HG02970 (cell line): ENCODE measurements at regions not wholly inside any gene's neighbourhood (a gene's known extent, or its start where the extent isn't known, plus 50 kb on each side); places are given as distances from the start of the nearest gene placed in this dataset.

Source experiments
- ATAC-seq: cut with Tn5 transposase; IDR thresholded peaks from one replicate; pipeline ENCODE4 v1.9.1; 2021; ENCODE audit warnings: mild to moderate bottlenecking, moderate library complexity, moderate number of reproducible peaks; ENCODE audit not compliant: unreplicated experiment, low FRiP score

DNA sequence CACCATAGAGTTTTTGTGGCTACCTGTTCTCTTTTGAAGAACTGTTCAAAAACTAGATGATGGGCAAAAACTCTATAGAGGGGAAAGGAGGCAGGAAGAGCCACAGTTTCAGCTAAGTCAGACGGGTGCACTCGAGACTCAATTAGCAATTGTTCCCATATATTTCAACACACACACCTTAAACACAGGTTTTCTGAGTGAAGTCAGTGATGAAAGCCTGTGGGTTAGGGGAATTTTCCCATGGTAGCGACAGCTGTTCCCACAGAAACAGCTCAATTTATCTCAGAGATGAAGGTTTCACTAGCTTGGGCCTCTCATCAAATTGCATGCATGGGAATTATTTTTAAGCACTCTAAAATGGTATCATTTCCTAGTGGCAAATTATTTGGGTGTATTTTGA lies 143.4 kb downstream of the ZIC5 start:
- ATAC-seq, result no peak

DNA sequence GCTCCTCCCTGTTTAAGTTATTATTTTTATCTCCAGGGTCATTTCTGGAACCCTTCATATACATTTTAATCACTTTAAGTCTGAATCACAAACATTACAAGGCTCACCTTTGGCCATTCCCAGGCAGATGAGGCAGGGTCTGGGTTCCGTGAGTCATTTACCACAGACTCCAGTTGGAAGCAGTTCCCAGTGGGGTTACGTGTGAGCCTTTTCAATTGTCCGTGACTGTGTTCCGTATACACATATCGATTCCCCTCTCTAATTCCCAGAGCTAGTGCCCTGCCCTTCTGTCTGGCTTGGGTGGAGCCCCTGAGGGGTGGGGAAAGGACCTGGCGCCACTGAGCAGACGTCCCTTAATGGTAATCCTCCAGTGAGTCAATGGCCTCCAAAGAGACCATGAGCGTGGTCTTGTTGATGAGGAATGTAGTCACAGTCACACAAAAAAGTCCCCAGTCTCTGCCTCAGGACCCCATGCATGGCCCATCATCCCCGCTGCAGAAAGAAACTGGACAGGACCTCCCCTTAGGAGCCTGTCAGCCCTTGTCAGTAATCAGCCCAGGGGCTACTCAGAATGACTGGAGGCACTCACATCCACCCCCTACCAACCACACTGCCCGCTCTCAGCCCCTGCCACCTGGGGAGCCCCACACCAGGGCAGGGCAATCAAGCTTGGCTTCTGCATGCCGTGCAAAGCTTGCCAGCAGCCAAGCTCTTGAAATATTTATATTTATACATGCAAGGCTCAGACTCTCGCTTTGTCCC lies 144.4 kb downstream of the ZIC5 start:
- ATAC-seq, result no peak

DNA sequence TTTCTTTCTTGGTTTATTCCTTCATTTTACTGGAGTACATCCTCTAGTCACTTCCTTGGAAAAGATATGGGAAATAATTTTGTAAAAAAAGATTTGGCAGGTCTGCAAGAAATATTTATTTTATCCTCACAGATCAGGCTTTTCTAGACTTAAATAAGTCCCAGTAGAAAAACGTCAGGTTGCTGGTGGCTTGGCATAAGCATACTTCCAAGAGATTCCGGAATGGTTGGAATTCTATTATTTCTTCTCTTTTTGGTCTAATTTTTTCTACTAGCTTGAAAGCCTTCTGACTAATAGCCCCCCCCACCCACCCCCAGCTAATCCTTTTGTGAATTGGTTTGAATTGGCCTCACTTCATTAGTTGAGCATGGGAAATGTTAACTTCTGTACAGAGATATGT lies 147.6 kb downstream of the ZIC5 start:
- no peak for ATAC-seq

DNA sequence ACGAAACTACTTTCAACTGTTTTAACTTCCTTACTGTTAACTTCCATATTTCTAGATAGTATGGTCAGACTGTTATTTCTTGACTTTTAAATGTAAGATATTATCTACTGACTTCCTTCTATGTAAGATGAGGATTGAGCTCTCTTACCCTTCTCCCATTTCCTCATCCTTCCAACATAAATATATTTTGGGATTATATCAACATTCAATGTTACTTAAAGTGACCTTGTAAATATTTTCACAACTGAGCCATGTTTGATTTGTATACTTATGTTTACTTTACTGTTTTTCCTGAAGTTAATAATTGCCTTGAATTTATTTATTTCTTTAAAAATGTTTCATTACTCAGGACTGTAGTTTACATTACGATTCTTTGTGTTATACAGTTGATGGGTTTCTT lies 148.7 kb downstream of the ZIC5 start:
- no peak for ATAC-seq

DNA sequence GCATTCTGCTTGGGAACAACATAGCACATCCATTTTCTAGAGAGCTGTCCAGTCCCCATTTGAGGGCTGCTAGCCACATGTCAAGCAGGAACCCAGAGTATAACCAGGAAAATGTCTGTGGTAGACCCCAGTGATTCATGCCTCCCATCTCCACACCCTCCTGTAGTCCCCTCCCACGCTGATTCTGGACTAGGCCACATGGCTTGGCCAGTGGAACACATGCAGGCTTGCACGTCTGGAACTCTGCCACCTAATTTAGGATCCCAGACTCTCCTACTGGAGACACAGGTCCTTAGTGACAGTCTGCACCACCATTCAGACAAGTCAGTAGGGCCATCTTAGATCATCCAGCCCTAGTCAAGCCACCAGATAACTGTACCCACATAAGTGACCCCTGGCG lies 149.8 kb downstream of the ZIC5 start:
- no peak for ATAC-seq

DNA sequence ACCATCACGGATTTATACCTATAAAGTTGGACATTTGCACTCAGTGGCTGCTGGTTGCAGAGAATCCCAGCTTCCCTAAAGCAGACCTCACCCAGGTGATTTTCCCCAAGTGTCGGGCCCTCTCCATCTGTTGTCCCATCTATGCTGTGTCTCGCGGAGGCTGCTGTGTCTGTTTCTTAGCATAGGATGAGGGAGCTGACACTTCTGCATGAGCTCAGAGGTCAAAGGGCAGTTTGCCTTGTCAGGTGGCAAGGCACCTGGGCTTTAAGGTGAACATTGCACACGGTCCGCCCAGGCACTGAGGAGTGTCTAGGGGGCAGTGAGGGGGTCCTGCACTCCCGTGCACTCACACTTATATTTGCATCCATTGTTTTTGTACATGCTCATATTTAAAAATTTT lies 151.6 kb downstream of the ZIC5 start:
- no peak for ATAC-seq

DNA sequence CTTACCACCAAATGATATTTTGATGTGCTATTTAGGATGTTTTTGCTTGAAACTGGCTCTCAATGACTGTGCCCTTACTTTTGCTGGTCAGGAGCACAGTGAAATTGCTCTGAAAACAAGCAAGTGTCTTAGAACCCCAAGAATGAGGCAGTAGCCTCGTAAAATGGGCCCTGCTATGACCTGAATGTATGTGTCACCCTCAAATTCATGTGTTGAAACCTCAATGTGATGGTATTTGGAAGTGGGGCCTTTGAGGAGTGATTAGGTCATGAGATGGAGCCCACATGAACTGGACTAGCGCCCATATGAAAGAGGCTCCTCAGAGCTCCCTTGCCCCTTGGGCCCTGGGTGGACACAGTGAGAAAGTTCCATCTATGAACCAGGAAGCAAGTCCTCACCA lies 155.2 kb downstream of the ZIC5 start:
- ATAC-seq, result no peak

DNA sequence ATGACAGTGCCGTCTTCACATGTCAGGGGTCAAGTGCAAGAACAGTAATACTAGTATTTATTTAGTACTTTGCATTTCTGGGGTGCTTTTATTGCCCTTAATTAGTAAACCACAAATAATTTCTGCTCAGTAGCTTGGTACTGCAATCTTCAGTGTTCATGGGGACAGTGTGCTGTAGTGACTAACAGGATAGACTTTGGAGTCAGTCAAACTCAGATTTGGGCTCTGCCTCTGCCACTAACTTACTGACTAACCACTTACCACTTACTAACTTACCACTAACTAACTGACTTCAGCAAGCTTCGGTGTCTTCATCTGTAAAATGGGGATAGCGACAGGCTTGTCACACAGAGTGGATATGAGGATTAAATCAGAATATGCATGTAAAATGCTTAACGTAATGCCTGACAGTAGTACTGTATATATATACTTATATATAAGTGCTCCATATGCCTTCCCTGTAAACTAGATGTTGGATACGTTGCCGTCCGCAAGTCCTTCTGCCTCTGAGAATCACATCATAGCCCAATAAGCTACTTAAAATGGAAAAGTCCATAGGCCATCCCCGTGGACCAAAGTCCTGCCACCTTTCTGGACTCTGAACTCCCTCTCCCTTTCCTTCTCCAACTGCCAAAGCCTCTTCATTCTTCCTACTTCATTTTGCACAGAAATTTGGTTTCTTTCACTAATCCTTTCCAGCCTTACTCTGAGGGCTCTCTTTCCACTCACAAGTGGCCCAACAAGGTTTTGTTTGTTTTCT lies 158.1 kb downstream of the ZIC5 start:
- no peak for ATAC-seq

DNA sequence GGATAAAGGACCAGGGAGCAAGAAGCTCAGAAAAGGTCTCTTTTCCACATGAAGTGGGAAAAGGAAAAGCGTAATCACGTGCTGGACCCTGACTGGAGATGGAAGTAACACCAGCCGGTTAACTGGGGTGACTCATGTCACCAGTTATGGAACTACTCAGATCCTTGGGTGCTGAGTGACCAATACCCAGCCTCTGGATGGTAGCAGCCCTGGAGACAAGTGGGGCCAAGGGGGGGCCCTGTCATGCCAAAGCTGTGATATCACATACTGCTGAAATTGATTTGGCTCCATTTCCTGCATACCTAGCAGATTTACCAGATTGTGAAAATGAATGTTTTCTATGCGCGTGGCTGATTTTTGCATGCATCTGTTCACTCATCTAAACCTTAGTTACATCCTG lies 158.9 kb downstream of the ZIC5 start:
- no peak for ATAC-seq

DNA sequence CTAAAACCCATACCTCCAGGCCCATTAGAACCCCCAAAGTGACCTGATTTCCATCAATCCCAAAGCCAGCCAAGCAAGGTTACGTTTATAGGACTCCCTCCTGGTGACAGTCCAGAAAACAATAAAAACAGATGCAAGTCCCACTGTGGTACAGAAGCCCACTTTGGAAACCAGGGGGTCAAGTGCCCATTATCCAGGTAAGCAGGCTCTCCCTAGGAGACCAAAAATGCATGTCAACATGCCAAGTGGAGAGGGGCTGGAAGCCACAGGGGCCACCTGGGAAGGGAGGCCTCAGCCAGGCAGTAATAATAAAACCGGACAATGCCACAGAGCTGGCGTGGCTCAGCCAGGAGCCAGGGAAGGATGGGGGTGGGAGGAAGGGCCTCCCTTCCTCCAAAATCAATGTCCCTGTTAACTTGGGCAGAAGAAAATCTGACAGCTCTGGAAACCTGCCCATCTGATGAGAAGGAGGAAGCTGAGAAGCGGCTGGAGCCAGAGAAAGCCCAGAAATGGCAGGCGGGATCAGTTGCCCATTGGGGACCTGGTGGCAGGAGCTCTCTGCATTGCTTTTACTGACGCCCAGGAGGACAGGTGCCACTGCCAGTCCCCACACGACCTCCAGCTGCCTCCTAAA lies 160.4 kb downstream of the ZIC5 start:
- no peak for ATAC-seq

DNA sequence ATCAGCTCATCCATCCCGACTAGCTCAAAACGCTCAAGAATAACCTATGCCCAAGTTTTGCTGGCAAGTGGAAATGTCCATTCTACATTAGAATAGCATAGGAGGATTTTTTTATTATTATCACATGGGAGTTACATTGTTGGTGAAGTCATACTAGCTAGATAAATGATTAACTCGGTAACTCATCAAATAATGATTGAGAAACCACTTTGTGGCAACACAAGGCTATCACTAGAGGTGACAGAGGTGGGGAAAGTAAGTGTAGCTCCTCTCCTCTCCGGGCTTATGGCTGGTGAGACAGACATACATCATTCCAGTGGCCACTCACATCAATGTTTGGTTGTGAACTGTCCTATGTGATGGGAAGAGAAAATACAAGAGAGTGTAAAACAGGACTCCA lies 161.6 kb downstream of the ZIC5 start:
- no peak for ATAC-seq

DNA sequence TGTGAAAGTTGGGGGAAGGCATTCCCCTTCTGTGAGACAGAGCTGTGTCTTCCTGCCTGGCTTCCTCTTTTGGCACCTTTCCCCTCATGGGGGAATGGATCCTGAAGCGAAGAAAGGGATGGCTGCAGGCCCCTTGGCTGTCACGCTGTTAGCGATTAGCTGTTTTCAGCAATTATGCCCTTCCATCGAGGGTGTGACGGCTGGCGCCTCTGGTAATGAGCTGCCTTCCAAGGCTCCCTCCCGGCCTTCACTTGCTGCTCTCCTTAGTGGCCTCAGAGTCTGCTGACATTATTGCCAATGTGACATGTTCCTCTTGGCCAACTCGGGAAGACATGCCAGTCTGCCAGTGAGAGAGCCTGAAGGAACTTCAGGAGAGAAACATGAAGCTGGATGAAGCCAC lies 162.1 kb downstream of the ZIC5 start:
- no peak for ATAC-seq

DNA sequence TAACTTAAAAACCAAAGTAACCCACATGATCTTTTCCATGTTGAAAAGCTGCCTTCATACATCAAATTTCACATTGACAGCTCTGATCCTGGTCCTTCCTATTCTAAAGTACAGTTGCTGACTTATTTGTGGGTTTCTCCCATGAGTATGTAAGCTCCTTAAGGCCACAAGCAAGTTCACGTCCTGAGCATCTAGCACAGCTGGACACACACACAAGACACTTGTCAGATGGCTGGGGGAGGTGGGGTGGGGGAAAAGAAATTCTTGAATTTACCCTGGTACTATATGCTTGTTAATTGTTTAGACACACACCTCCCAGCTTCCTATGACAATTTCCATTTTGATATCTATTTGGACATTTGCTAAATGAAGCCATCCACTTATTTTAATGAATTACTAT lies 162.8 kb downstream of the ZIC5 start:
- ATAC-seq, result no peak

DNA sequence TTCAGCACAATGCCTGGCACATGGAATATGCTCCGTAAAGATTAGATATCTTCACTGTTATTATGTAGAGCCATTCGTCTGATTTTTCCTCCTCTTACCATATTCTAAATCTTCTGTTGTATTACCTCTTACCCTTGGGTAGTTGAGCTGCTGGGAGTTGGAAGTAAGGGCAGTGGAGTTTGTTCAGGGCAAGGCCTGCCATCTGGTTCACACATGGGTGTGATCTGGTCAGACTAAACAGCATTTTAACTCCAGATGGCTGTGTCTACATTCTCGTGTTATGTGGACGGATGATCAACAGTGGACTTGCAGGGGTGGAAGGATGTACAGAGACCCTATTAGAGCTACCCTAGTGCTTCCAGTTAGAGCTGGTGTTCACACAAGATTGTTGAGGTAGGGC lies 164.9 kb downstream of the ZIC5 start:
- ATAC-seq, result no peak

DNA sequence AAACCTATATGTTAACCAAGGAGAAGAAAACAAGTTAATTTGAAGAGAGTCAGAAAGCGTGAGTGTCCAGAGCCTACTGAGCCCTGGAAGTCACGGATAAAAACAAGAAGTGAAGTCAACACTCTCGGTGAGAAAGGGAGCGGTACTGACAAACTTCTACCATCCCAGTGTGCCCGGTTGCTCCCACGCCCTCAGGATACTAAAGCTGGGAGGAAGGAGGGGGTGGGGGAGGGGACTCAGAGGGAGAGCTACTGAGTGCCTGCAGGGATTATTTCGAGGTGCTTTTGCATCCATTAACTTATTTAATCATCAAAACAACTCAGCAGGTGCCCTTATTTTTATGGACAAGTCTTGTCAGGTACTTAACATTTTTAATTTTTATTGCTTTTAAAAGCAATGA lies 166.2 kb downstream of the ZIC5 start:
- ATAC-seq, result no peak

DNA sequence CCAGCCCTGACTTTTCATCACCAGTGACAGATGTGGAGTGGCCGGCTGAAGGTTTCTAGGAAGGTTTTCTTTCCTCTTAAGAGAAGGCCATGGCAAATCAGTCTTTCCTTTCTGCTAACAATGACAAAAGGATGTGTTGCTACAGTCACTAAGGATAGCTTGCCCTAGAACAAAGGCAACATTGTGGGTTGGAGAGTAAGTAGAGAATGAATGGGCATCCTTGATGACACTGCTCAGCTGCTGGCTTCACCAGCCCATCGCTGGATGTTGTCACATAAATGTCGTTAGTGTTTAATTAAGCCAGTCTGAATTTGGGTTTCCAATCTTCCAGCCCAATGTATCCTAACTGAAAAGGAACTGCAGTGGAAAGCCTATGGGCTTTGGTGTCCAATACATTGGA lies 168.4 kb downstream of the ZIC5 start:
- ATAC-seq, result no peak

DNA sequence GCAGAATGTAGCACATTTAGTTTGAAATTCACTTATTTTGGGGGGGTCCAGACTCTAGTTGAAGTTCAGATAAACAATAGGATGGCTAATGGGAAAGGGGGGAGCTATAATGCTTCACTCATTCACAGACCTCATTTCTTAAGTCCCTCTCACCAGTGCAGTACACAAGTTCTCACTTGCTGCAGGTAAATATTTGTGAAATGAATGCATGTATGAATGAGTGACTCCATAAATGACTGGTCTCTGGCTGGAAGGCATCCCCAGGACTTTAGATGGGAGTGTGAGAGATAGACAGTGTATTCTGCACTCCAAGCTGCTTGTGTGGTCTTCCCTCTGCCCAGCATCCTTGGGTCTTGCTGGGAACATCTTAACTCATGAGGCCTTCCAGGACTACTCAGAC lies 169.2 kb downstream of the ZIC5 start:
- no peak for ATAC-seq

DNA sequence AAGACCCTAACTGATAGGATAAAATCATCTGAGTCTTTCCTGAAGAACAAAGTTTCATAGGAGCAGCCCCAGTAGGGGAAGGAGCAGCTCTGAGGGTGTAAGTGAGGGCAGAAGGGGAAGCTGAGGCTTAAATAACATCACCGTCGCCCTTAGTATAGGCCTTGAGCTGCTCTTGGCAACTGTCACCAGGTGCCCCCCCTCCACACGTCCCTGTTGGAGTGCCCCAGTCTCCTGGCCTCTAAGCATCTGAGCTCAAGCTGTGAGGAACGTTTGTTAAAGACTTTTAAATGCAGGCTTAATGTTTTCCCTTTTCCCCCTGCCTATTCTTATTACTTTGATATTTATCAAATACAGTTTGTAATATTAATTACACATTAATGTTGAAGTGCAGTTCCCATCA lies 170.6 kb downstream of the ZIC5 start:
- ATAC-seq, result no peak

DNA sequence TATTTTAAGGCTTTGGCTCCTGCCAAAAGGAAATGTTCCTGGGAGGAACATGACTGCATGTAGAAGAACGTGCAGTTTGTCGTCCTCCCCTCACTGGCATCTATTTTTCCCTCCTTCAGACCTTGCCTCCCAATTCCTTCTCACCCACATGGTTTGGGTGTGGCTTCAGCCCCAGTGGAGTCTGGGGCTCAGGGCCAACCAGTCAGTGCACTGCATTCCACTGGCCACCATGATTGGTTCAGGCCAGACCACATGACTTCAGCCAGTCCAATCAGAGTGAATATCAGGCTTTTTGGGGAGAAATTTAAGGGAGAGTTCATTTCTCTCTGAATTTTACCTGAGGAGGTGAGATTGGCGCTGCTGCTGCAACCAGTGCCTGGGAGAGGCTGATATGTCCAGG lies 171.6 kb downstream of the ZIC5 start:
- ATAC-seq, result no peak

DNA sequence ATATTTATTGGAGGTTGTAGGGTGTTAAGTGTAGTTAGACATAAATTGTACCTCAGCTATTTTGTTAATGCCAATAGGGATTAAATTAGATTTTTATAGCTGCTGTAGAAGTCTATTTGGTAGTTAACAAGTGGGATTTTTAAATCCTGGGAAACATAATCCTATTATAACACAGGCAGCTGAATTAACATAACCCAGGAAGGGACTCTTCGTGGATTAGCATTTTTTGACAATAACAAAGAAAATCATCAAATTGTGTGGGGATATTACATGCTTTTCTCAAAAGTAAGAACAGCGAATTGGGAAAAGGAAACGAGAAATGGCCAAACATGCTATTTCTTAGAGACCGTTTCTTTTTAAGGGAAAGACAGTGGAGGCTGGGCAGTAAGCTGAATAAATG lies 172.8 kb downstream of the ZIC5 start:
- no peak for ATAC-seq

DNA sequence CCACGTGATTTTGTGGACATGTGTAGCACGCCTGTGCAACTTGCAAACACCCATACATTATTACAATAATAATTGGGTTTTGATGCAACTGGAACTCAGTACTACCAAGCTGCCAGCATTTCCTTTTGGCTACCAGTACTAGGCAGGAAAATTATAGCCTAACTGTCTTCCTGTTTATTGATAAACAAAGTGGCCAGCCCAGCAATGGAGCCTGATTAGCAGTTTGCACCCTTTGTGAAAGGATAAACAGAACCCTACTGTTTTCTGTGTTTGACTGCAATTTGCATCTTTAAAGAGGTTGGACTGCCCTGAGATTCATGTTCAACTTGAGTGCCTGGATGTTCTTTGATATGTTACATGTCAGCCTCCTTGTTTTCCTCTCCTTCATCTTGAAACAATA lies 173.9 kb downstream of the ZIC5 start:
- ATAC-seq, result no peak
